Fibroblast of skin of right quadriceps (primary cell): ENCODE measurements at regions not wholly inside any gene's neighbourhood (a gene's known extent, or its start where the extent isn't known, plus 50 kb on each side); places are given as distances from the start of the nearest gene placed in this dataset.

Source experiments
- DNase-seq: peaks from one replicate; pipeline ENCODE4 v3.0.0-alpha.2; 2013

DNA sequence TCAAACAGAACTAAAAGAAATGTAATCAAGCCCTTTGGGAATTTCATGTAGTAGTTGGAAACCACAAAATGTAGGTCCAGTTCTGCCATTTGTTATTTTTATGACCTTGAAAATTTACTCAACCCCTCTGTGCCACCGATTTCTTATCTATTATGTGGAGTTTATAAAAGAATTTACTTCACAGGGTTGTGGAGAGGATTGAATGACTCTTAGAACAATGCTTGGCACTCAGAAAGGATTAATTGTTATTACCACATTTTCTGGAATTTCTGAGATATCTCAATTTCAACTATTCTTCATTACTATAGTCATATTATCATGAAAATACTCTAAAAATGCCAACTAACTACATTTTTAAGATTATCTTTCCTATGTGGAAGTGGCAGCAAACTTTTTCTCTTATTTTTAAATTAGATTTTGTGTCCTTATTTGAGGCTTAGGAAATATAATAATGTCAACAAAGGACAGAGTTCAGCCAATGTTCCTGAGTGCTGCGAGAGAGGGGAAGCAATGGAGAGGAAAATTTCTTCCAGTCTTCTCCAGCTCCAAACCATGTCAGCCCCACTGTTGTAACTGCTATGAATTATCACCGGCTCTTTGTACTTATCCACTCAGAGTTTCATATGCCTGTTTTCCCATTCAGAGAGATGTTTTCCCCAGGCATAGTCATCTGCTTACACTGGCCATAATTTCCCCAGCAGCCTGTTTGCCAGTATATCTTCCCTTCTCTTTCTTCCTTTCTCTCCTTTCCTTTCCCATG lies 525.6 kb downstream of the SPATA31D1 start:
- DNase-seq, result no peak

DNA sequence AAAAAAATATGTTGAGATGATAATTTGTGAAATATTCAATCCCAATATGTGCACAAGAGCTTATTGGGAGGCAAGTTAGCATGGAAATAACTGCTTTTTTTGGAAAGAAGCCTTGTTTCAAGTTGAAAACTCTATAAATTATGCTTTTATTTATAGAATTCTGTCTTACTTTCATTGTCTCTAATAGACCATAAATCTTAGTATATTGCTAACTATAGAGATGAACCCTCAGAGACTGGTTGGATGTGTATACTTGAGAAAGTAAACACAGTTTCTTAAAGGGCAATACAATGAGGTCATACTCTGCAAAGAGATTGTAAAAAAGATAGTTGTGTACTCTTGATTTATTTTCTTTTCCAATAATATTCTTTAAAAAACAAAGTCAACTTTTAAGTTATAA lies 530.3 kb downstream of the SPATA31D1 start:
- DNase-seq, result no peak

GRCh38 chr9:82519332-82519731 lies 530.8 kb downstream of the SPATA31D1 start:
- DNase-seq, result no peak

GRCh38 chr9:82524407-82524806 lies 535.8 kb downstream of the SPATA31D1 start:
- DNase-seq, result no peak

- DNase-seq, result no peak
Observed at GRCh38 chr9:82526577-82526976, 536.4 kb downstream of the RASEF start.

DNA sequence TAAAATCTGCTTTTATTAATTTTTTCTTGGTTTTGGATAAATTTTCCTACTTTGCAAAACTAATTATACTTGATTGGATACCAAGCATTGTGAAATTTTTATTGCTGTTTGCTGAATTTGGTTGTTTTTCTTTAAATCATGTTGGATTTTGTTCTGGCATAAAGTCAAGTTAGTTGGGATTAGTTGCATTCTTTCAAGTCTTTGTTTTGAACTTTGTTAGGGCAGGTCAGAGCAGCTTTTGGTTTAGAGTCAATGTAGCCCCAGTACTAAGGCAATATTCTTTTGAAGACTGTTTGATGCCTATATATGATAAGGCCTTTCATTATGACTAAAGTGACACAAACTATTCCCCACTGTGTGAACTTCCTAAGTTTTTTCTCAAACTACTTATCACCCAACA lies 531.1 kb downstream of the RASEF start:
- no peak for DNase-seq

GRCh38 chr9:82532504-82533180 lies 530.3 kb downstream of the RASEF start:
- DNase-seq, result peak; percentile 9

DNA sequence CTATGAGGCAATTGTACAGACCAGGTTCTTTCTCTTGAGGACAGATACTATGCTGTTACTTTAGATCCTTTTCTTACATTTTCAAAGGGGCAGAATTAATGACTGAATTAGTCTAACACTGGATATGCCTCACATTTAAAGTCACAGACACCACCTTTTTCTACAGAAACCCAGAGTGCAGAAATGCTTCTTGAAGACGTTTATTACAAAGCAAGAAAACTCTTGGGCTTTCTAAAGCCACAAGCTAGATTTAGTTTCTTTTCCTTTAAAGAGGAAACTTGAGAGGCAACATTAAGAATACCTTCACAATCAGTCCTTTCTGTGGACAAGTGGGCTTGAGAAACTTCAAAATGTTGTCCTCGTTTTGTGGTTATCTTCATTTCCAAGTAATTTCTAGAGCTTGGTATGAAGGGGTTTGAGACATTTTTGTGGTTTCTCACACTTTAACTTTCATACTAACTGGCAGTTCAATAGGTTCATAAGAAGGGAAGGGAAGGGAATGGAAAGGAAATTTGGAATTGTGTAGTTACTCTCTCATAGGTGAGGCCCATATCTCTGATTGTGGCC lies 527.4 kb downstream of the RASEF start:
- peak; percentile 21 for DNase-seq

GRCh38 chr9:82538634-82539033 lies 524.3 kb downstream of the RASEF start:
- DNase-seq, result no peak

- DNase-seq, result no peak
Observed at GRCh38 chr9:82539146-82539545, 523.8 kb downstream of the RASEF start.

DNA sequence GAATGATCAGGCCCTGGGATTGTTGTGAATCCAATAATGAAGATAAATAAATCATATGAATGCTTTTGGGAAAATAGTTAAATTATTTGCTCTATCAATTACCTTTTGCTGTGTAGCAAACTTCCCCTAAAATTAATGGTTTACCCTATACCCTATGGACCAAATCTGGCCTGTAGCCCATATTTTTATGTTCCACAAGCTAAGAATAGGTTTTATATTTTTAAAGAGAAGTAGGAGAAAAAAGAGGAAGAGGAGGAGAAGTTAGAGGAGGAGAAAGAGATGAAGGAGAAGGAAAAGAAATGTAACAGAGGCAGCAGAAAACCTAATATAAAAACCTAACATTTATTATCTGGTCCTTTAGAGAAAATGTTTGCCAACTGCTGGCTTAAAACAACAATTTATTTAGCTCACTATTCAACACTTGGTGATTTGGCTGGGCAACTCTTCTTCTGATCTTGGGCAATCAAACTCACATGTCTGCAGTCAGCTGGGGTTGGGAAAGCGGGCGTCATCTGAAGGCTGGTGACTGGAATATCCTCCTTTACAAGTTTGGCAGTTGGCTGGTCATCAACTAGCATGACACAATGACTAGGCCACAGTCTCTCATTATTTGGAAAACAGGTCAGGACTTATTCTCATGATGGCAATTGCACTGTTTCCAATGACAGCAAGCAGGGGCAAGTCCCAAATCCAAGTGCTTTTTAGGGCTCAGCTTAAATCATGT lies 522.9 kb downstream of the RASEF start:
- DNase-seq, result no peak

DNA sequence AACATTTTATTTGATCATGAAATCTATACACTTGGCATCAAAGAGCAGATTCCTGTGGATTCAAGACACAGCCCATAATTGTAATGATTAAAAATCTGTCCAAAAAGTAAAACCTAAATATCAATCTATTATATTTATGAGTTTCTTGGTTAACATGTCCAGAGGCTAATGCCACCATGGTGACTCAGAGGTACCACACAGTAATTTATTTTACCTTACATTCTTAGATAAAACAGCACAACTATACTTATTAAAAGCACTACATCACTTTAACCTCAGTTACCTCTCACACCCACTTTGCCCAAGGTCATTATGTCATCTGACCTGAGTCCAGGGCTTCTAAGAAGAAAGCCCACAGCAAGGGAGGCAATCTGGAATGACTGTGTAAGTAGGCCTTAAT lies 519.2 kb downstream of the RASEF start:
- no peak for DNase-seq

GRCh38 chr9:82546136-82546535 lies 516.8 kb downstream of the RASEF start:
- DNase-seq, result no peak

- DNase-seq, result no peak
Observed at GRCh38 chr9:82547995-82548394, 514.9 kb downstream of the RASEF start.

- no peak for DNase-seq
Observed at GRCh38 chr9:82549174-82549821, 513.6 kb downstream of the RASEF start.

DNA sequence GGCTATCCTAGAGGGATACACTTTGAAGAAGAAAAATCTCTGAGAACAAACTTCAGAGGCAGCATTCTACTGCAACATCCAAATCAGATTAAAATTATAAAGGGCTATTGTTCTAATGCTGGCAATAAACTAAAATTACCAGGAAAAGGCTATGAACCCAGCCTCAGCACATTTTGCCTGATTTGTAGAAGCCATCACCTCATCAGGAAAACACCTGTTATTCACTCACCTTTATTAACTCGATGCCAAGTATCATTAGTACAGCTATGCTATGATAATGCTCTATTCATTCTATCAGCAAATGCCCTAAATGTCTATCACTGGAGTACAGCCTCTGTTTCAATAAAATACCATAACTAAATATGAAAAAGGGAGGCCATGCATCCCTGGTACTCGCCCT lies 510.2 kb downstream of the RASEF start:
- no peak for DNase-seq

DNA sequence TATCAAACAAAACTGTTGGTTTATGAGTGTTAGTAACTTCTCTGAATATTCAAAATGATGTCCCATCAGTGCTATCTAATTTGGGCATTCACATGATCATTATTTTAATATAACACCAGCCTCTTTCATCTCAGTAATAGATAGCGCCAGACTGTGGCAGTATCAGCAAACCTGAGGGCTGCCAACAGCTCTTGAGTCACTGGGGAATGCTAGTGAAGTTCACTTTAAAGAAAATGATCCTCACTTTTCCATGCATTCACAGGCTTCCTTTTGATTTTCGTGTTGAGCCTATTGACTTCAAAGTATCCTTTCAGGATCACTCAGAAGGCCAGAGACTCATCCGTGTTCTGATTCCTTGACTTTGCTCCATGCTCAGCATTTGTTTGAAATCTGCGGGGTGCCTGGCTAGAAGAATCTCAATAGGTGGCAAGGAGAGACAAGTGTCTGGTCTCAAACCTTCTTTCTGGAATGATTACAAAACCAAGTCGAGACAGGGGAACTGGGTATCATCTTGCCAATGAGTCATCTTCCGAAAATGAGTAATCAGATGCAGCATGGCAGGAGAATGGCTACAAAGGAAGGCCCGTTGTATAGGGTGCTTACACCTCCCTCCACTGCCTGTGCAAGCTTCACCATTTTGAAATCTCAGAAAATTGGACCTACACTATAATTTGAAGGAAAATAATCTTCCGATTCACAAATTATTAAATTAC lies 509.1 kb downstream of the RASEF start:
- DNase-seq, result no peak

DNA sequence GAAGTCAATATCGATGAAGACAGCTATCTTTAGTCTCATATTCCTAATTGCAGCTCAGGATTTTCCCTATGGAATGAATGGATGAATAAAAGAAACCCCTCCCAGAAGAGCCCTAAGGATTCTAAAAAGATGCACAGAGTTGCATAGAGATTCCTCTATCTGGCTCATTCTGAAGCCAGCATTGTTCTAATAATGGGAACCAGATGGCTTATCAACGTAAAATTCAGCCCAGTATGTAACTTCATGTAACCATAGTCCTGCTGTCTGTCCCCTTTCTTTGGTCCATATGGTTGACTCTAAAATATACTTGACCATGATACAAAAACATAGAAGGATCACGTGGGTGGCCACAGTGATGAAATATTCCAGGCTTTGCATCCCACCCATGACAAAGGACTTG lies 508.6 kb downstream of the RASEF start:
- DNase-seq, result no peak

GRCh38 chr9:82555031-82555430 lies 507.9 kb downstream of the RASEF start:
- no peak for DNase-seq

DNA sequence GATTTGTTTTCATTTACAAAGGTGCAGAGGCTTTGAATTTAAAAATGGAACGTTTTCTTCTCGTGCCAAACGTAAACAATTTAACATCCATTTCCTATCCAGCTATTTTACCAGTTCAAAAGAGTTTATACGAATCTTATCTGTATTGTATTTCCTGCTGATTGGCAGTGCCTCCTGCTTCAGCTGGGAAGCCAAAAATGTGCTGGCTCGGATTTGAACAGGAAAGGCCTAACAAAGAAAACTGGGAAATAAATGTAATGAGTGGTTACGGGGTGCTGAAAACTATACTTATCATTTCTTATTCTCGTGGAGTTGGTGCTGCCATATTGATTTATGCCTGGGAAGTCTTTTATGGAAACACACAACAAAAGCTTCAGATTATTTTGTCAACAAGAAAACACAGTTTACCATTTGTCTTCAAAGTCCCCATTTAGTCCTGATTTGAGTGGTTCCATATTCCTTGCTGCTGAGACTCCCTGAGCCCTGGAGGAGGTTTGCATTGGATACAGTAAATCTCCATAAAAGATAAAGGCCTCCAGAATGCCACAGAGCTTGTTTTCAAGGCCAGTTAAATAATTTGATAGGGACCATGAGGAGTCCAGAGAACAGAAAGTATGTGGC lies 507.4 kb downstream of the RASEF start:
- DNase-seq, result no peak

DNA sequence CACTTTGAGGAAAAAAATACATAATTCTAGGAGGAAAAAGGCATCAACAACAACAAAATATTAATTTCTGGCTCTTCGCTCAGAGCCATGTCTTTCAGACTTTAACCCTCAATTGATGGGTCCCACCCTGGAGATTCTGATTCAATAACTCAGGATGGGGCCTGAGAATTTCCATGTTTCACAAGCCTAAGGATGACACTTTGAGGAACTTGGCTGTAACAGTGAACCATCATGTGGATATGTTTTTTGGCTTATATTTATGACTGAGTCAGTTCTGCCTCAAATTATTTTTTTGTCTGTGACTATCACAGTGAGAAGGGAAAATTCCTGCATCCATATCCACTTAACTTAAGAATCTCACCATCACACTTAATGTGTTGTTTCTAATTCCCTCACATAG lies 504.6 kb downstream of the RASEF start:
- DNase-seq, result no peak
